ENCODE measurements at regions not wholly inside any gene's neighbourhood (a gene's known extent, or its start where the extent isn't known, plus 50 kb on each side); places are given as distances from the start of the nearest gene placed in this dataset.

GRCh38 chr1:29964718-29965533 is 728.6 kb downstream of the PTPRU start:
- no peak for TF ChIP-seq GATA2 (IDR thresholded peaks at IDR 0.05; ENCODE audit: low read depth, low read length)
- TF ChIP-seq GATA3 (IDR thresholded peaks at IDR 0.05; ENCODE audit: low read depth, low read length) = no peak

Data from SH-SY5Y (cell line).